T follicular helper cell (primary cell): ENCODE measurements at regions not wholly inside any gene's neighbourhood (a gene's known extent, or its start where the extent isn't known, plus 50 kb on each side); places are given as distances from the start of the nearest gene placed in this dataset.

Source experiments
- DNase-seq: peaks from one replicate; pipeline ENCODE4 v3.0.0-alpha.2; 2020; ENCODE audit warnings: low read depth

GRCh38 chr5:168234133-168234532, 57.3 kb upstream of the WWC1 start:
- DNase-seq, result no peak

GRCh38 chr5:168238463-168238862, 53.0 kb upstream of the WWC1 start:
- DNase-seq, result no peak

- DNase-seq, result no peak
These were observed 52.1 kb upstream of the WWC1 start for GRCh38 chr5:168239325-168239724.
